ENCODE measurements at regions not wholly inside any gene's neighbourhood (a gene's known extent, or its start where the extent isn't known, plus 50 kb on each side); places are given as distances from the start of the nearest gene placed in this dataset.

DNA sequence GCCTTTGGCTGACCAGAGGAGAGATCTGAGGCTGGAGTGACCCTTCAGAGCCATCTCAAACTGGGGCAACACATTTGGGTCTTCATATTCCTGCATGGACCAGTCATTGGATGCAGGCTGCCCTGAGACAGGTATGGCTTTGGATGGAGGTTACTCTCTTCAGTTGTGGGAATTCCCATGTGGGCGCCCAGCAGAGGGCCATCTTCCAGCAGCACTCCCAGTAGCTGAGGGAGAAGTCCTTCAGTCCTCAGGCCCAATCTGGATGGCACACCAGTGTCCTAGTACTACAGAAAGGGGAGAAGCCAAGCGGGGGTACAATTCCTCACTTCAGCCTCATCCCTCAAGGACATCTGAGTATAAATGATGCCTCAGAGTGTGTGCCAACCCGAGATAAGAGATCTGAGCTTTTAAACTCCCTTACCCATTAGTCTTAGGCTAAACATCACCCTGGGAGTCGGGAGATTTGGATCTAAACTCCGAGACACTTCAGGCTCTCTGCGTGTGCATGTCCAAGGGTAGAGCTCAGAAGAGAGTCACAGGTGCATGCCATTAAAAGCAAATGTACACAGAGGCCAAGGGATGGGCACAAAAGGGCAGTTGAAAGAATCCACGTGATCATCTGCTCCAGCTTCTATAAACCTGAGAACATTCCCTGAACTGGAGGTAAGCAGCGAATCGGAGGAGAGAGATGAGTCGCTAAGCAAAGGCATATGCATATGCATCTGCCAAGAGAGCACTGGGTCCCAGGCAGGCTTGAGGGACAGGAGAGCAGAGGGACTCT is 204.6 kb downstream of the CD83 start:
- TF ChIP-seq, protein P1, sequence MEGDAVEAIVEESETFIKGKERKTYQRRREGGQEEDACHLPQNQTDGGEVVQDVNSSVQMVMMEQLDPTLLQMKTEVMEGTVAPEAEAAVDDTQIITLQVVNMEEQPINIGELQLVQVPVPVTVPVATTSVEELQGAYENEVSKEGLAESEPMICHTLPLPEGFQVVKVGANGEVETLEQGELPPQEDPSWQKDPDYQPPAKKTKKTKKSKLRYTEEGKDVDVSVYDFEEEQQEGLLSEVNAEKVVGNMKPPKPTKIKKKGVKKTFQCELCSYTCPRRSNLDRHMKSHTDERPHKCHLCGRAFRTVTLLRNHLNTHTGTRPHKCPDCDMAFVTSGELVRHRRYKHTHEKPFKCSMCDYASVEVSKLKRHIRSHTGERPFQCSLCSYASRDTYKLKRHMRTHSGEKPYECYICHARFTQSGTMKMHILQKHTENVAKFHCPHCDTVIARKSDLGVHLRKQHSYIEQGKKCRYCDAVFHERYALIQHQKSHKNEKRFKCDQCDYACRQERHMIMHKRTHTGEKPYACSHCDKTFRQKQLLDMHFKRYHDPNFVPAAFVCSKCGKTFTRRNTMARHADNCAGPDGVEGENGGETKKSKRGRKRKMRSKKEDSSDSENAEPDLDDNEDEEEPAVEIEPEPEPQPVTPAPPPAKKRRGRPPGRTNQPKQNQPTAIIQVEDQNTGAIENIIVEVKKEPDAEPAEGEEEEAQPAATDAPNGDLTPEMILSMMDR (IDR thresholded peaks at IDR 0.05; ENCODE audit: unreplicated experiment) = no peak
- Mint-ChIP-seq H3K9me3 (no peaks in the 10 kb centered on the region), H3K4me1 (peaks cover 7% of the 10 kb centered on the region), H3K27ac (no peak overlapping the region), H3K27me3 (ENCODE audit: low read depth) (peaks cover 44% of the 10 kb centered on the region), H3K36me3 (no peaks in the 10 kb centered on the region), H3K4me3 (no peak overlapping the region)
- no peak for DNase-seq (ENCODE audit: low spot score in 2 of 2, unreplicated experiment in 2 of 2)

DNA sequence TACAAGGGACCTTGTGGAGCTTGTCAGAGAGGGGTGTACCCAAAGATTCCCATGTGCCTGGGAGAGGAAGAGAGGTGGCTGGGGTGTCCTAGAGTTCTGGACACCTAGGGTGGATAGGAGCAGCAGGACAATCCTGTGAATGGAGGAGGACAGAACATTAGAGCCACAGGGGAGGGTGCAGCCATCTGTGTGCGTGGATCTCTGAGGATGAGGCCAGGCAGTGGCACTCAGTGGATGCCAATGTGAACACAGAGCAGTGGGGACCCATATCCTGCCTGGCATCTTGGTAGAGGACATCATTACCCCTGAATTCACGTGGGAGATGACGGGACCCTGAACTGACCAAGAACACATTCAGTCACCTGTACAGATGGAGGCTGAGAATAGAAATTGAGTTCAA is 205.3 kb downstream of the CD83 start:
- H3K4me3 Mint-ChIP-seq = no peak overlapping the region
- peaks cover 2% of the 10 kb centered on the region for H3K4me1 Mint-ChIP-seq
- H3K27me3 Mint-ChIP-seq (ENCODE audit: low read depth) = peaks cover 47% of the 10 kb centered on the region
- TF ChIP-seq, protein P1 (IDR thresholded peaks at IDR 0.05; ENCODE audit: unreplicated experiment) = no peak
- H3K27ac Mint-ChIP-seq = no peak overlapping the region
- DNase-seq (ENCODE audit: low spot score in 2 of 2, unreplicated experiment in 2 of 2) = no peak
- no peaks in the 10 kb centered on the region for H3K36me3 Mint-ChIP-seq
- no peaks in the 10 kb centered on the region for H3K9me3 Mint-ChIP-seq

DNA sequence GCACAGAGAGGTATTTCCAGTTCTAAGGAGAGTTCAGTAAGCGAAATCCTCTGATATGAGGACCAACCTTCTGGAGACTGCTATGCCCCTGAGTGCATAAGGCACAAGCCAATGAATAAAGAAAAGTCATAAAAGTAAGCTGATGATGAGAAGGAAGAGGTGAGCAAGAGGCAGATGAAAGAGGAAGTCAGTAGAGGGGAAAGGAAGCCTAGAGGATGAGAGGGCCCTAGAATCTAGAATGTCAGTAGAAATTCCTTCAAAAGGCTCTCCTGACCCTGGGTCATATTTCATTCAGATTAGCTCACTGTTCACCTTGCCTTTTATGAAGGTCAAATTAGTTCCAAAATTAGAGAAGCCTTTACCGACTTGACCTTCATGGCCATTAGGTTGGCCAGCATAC is 209.2 kb downstream of the CD83 start:
- DNase-seq (ENCODE audit: low spot score in 2 of 2, unreplicated experiment in 2 of 2) = no peak
- H3K4me1 Mint-ChIP-seq = no peaks in the 10 kb centered on the region
- H3K36me3 Mint-ChIP-seq = no peaks in the 10 kb centered on the region
- peaks cover 39% of the 10 kb centered on the region for H3K27me3 Mint-ChIP-seq (ENCODE audit: low read depth)
- H3K27ac Mint-ChIP-seq = no peak overlapping the region
- H3K9me3 Mint-ChIP-seq = no peaks in the 10 kb centered on the region
- TF ChIP-seq, protein P1 (IDR thresholded peaks at IDR 0.05; ENCODE audit: unreplicated experiment) = no peak
- no peak overlapping the region for H3K4me3 Mint-ChIP-seq

GRCh38 chr6:14328163-14328562 is 210.6 kb downstream of the CD83 start:
- H3K9me3 Mint-ChIP-seq = no peaks in the 10 kb centered on the region
- no peak overlapping the region for H3K27ac Mint-ChIP-seq
- TF ChIP-seq, protein P1 (IDR thresholded peaks at IDR 0.05; ENCODE audit: unreplicated experiment) = no peak
- H3K4me3 Mint-ChIP-seq = no peak overlapping the region
- DNase-seq (ENCODE audit: low spot score in 2 of 2, unreplicated experiment in 2 of 2) = no peak
- H3K36me3 Mint-ChIP-seq = no peaks in the 10 kb centered on the region
- no peaks in the 10 kb centered on the region for H3K4me1 Mint-ChIP-seq
- H3K27me3 Mint-ChIP-seq (ENCODE audit: low read depth) = peaks cover 25% of the 10 kb centered on the region

DNA sequence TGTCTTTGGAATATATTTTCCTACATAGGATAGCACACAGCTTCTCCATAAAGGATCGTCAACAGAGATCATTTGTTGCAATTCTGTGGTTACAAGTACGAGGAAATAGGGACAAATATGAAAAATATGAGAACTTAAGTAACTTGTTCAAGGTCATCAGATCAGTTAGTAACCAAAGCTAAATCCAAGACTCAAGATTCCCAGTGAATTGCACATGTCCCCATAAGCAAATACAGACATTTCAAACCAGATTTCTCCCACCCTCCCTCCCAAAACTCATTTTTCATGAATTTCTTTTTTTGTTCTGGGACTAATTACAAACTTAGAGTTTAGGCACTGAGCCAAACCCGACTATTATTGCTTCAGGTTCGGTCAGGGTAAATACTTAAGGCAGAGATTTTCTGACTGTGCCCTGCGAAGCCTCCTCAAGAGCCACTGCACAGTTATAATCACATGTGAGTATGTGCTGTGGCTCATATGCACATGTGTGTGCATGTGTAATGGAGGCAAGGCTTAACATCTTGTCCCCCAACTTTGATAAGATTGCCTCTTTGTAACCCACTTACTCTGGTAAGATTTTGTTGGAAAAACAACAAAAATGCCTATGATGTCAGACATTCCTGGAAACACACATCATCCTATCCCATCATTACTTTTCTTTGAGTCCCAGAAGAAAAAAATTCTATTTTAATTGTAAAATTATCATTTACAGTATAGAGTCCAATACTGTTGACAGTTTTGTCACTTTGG is 216.2 kb downstream of the CD83 start:
- no peak overlapping the region for H3K4me3 Mint-ChIP-seq
- no peak for DNase-seq (ENCODE audit: low spot score in 2 of 2, unreplicated experiment in 2 of 2)
- H3K9me3 Mint-ChIP-seq = peaks cover 5% of the 10 kb centered on the region
- no peaks in the 10 kb centered on the region for H3K36me3 Mint-ChIP-seq
- H3K27ac Mint-ChIP-seq = peak overlapping the region; percentile 27
- H3K27me3 Mint-ChIP-seq (ENCODE audit: low read depth) = peaks cover 11% of the 10 kb centered on the region
- TF ChIP-seq, protein P1 (IDR thresholded peaks at IDR 0.05; ENCODE audit: unreplicated experiment) = no peak
- H3K4me1 Mint-ChIP-seq = peaks cover 8% of the 10 kb centered on the region
